Renal cortex interstitium (tissue), 11 donors: ENCODE measurements at regions not wholly inside any gene's neighbourhood (a gene's known extent, or its start where the extent isn't known, plus 50 kb on each side); places are given as distances from the start of the nearest gene placed in this dataset.
"Not testable (repeated sequence)": the region's sequence is repeated elsewhere in the genome, so short reads cannot be mapped to it uniquely, and the experiment has no call there.

Experiments used
- DNase-seq, 11 donors: peaks; one replicate each; pipeline ENCODE4 v3.0.0-alpha.2; 2013; ENCODE audit warnings: low read depth in 9 of 11, low spot score in 4 of 11; ENCODE audit errors: extremely low read depth in 1 of 11

GRCh38 chr18:53850902-53851301 is 373.6 kb downstream of the MBD2 start:
- no peak for DNase-seq

GRCh38 chr18:53843763-53844162 is 380.7 kb downstream of the MBD2 start:
- no peak for DNase-seq

GRCh38 chr18:53843113-53843760 is 381.2 kb downstream of the MBD2 start:
- no peak for DNase-seq

GRCh38 chr18:53838746-53839145 is 385.7 kb downstream of the MBD2 start:
- no peak for DNase-seq

- DNase-seq, result not testable (repeated sequence)
Measured at GRCh38 chr18:53821141-53821540, 403.3 kb downstream of the MBD2 start.

- DNase-seq, result no peak
Measured at GRCh38 chr18:53819671-53820070, 404.8 kb downstream of the MBD2 start.

- DNase-seq, result no peak
Measured at GRCh38 chr18:53819174-53819573, 405.3 kb downstream of the MBD2 start.

GRCh38 chr18:53817976-53818950 is 406.2 kb downstream of the MBD2 start:
- no peak for DNase-seq

- DNase-seq, result no peak
Measured at GRCh38 chr18:53800171-53800570, 424.3 kb downstream of the MBD2 start.

GRCh38 chr18:53799134-53799533 is 425.3 kb downstream of the MBD2 start:
- no peak for DNase-seq

GRCh38 chr18:53798516-53798915 is 426.0 kb downstream of the MBD2 start:
- DNase-seq, result no peak

GRCh38 chr18:53797998-53798495 is 426.4 kb downstream of the MBD2 start:
- no peak for DNase-seq

- DNase-seq, result no peak
Measured at GRCh38 chr18:53796040-53796729, 428.3 kb downstream of the MBD2 start.

- no peak for DNase-seq
Measured at GRCh38 chr18:53795610-53796009, 428.9 kb downstream of the MBD2 start.

GRCh38 chr18:53795061-53795460 is 429.4 kb downstream of the MBD2 start:
- no peak for DNase-seq

GRCh38 chr18:53792762-53793161 is 431.7 kb downstream of the MBD2 start:
- no peak for DNase-seq

GRCh38 chr18:53790786-53791185 is 433.7 kb downstream of the MBD2 start:
- DNase-seq, result no peak

GRCh38 chr18:53789376-53790247 is 434.9 kb downstream of the MBD2 start:
- no peak for DNase-seq

GRCh38 chr18:53785811-53786210 is 438.7 kb downstream of the MBD2 start:
- DNase-seq, result no peak
